ENCODE measurements at regions not wholly inside any gene's neighbourhood (a gene's known extent, or its start where the extent isn't known, plus 50 kb on each side); places are given as distances from the start of the nearest gene placed in this dataset.
"Not testable (repeated sequence)": the region's sequence is repeated elsewhere in the genome, so short reads cannot be mapped to it uniquely, and the experiment has no call there.

GRCh38 chr10:80786322-80786721, 248.6 kb downstream of the SH2D4B start:
- no peak for TF ChIP-seq CTCF (IDR thresholded peaks at IDR 0.05; ENCODE audit: extremely low read depth, missing control alignments)
- DNase-seq (ENCODE audit: low spot score): no peak

- DNase-seq (ENCODE audit: low spot score): no peak
- no peak for TF ChIP-seq CTCF (IDR thresholded peaks at IDR 0.05; ENCODE audit: extremely low read depth, missing control alignments)
Measured at GRCh38 chr10:80787952-80788351, 250.2 kb downstream of the SH2D4B start.

DNA sequence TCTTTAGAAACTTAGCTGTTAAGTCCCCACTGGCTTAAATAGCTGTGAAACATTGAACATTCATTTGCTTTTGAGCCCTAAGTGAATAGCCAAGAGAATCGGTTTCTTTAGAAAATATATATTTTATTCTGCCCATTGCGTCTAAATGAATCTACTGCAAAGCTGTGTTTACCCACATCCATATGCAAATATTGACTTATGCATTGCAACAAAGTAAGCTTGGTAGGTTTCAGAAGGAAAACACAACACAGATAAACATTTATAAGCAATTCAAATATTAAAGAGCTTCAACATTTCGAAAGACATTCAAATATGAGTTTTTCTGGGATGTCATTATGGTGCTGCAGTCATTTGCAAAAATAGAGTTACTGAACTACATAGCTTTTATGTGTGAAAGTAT, 257.3 kb downstream of the SH2D4B start:
- no peak for TF ChIP-seq CTCF (IDR thresholded peaks at IDR 0.05; ENCODE audit: extremely low read depth, missing control alignments)
- DNase-seq (ENCODE audit: low spot score): no peak

DNA sequence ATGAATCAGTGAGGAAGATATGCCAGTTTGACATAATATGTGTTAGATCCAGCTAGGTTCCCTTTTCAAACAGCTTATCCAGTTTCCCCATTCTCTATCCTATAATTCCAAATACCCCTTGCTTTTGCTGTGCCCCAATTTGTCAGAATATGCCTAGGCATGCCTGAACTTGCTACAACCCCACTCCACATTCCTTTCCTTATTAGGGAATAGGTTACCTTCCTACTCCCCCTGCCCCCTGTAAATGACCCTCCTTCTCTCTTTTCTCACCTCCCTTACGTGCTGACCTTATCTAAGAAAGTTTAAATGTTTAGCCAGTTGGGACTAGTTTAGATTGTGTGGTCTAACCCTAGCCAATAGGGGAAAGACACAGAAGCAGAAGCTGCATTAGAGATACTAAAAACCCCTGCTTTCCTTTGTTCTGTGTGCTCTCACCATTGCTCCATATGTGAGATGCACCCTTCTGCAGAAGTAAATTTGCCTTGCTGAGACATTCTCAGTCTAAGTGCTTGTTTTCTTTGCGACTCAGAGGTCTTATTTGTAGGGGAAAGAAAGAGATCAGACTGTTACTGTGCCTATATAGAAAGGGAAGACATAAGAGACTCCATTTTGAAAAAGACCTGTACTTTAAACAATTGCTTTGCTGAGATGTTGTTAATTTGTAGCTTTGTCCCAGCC, 267.8 kb downstream of the SH2D4B start:
- no peak for TF ChIP-seq CTCF (IDR thresholded peaks at IDR 0.05; ENCODE audit: extremely low read depth, missing control alignments)
- DNase-seq (ENCODE audit: low spot score): no peak

GRCh38 chr10:80814147-80814652, 276.5 kb downstream of the SH2D4B start:
- no peak for TF ChIP-seq CTCF (IDR thresholded peaks at IDR 0.05; ENCODE audit: extremely low read depth, missing control alignments)
- no peak for DNase-seq (ENCODE audit: low spot score)

DNA sequence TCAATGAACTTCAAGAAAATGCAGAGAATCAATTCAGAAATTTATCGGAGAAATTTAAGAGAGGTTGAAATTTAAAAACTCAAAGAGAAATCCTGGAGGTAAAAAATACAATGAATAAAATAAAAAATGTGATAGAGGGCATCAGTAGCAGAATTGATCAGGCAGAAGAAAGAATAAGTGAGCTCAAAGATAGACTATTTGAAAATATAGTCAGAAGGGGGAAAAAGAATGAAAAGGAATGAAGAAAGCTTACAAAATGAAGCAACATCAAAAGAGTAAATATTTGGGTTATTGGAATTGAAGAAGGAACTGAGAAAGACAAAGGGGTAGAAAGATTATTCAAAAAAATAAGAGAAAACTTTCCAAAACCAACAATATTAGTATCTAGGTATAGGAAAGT, 291.4 kb downstream of the SH2D4B start:
- DNase-seq (ENCODE audit: low spot score): no peak

DNA sequence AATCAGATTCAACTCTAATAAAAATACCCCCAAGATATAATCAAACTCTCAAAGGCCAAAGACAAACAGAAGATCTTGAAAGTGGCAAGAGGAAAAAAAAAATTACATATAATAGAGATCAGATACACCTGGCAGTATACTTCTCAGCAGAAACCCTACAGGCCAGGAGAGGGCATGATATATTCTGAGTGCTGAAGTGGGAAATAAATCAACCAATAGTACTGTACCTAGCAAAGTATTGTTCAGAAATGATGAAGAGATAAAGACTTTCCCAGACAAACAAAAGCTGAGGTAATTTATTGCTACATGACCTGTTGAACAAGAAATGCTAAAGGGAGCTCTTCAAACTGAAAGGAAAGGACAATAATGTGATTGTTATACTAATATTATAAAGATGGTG, 291.9 kb downstream of the SH2D4B start:
- TF ChIP-seq CTCF (IDR thresholded peaks at IDR 0.05; ENCODE audit: extremely low read depth, missing control alignments): no peak
- DNase-seq (ENCODE audit: low spot score): no peak

More for the DNA sequence above, 291.4 kb downstream of the SH2D4B start:
- TF ChIP-seq CTCF (IDR thresholded peaks at IDR 0.05; ENCODE audit: extremely low read depth, missing control alignments): no peak

GRCh38 chr10:80832693-80833092, 295.0 kb downstream of the SH2D4B start:
- DNase-seq (ENCODE audit: low spot score): not testable (repeated sequence)

All from GM20000 (cell line).